GM18519 (cell line): ENCODE measurements at regions not wholly inside any gene's neighbourhood (a gene's known extent, or its start where the extent isn't known, plus 50 kb on each side); places are given as distances from the start of the nearest gene placed in this dataset.

Experiments
- ATAC-seq: cut with Tn5 transposase; IDR thresholded peaks from one replicate; pipeline ENCODE4 v1.9.1; 2021; ENCODE audit warnings: mild to moderate bottlenecking, moderate library complexity; ENCODE audit not compliant: unreplicated experiment, low FRiP score

DNA sequence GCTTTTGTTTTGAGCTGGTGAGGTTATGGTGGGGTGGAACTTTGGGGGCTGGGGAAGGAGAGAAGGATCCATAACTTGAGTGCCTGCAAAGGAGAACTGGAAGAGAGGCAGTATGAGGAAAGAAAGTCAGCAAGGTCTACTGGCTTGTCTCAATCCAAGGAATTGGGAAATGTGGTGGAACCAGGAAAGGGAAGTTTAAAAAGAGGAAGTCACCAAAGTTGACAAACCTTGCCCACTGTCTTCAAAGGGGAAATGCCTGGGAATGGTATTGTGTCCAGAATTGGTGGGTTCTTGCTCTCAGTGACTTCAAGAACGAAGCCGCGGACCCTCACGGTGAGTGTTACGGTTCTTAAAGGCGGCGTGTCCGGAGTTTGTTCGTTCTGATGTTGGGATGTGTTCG, 304.1 kb upstream of the FAM98A start:
- ATAC-seq = no peak

DNA sequence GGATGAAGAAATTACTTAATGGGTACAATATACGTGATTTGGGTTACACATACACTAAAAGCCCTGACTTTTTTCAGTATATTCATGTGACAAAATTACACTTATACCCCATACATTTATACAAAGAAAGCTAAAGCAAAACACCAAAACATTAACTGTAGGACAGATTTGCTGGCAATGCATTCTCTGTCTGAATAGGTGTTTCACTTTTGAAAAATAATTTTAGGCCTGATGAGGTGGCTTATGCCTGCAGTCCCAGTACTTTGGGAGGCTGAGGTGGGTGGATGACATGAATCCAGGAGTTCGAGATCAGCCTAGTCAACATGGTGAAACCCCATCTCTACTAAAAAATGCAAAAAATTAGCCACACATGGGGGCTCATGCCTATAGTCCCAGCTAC, 301.5 kb upstream of the FAM98A start:
- ATAC-seq = no peak

DNA sequence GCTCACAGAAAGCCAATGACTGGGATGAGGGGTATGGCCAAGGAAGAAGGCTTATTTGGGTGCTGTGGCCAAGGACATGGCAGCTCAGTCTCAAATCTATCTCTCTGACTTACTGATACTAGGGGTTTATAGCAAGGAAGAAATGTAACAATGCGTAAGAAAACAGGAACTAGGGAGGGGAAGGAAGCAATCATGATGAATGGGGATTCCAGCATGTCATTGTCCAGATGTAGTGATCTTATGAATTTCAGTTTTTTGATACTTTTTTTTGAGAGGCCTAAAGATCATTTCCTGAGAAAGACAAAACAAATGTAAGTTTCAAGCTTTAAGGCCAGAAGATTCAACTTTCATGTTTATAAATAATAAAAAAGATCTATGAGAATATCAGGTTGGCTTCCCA, 298.6 kb upstream of the FAM98A start:
- ATAC-seq = no peak

DNA sequence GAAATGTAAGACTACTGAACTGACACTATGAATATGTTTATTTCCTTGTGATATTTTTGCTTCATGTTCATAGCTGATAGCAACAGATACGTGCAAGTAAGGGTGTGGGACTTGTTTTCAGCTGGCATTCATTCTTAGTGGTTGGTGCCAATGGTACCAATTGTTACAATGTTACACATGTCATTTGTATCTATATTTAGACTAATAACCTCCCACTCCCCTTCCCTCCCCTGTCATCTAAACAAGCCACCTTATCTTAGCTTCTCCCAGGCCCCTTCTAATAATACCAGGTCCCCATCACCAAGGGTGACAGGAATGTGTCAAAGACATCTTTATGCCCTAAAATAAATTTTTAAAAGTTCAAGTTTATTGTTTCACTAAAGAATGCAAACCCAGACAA, 294.7 kb upstream of the FAM98A start:
- no peak for ATAC-seq

DNA sequence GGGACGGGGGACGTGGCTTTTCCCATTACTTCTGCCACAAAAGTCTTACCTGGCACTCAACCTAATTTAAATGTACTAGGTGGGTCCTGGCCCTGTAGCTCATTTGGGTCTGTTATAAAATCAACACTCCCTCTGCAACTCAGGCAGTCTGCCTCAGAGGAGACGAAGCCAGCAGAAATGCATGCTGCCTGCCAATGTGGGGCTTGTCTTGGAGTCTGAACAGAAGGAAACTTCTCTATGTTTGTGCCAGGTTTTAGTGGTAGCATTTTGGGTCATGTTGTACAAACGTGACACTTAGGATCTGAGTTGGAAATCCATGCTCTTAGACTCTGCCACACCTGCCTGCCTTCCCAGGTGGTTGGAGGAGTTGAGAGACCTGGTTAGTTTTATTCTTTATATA, 292.5 kb upstream of the FAM98A start:
- no peak for ATAC-seq

DNA sequence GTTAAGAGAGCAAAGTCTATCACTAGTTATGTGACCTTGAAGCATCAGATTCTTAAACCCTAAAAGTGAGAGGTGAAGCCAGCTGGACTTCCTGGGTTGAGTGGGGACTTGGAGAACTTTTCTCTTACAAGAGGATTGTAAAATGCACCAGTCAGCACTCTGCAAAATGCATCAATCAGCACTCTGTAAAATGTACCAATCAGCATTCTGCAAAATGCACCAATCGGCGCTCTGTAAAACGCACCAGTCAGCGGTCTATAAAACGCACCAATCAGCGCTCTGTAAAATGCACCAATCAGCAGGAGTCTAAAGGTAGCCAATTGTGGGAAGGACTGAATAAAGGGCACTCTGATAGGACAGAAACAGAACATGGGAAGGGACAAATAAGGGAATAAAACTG, 291.6 kb upstream of the FAM98A start:
- no peak for ATAC-seq

DNA sequence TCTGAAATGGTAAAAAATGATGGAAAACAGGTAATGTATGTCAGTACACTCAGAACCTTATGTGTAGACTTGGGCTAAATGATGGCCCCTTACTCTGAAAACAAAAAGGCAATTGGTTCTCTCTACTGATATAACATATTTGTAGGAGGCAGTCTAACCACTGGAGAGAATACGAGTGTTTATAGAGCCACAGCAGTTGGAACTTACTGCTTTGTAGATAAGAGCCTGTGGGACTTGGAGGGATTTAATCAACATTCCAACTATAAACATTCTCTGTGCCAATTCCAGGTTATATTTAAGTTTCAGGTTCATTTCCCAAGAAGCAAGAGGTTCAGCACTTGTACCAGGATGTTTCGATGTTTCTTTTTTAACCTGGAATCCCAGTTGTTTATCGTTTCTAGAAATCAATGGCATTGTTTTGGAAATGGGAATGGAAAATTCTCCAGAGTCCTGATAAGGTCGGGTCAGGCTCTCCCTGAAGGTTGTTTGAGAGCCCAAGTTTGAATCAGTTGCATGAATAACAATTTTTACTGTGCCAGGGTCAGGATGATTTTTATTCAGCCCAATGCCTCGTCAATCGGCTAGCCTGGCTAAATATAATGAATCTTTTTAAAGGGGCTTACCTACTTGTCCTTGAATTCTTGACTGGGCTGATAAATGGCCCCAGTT, 278.4 kb upstream of the FAM98A start:
- no peak for ATAC-seq

DNA sequence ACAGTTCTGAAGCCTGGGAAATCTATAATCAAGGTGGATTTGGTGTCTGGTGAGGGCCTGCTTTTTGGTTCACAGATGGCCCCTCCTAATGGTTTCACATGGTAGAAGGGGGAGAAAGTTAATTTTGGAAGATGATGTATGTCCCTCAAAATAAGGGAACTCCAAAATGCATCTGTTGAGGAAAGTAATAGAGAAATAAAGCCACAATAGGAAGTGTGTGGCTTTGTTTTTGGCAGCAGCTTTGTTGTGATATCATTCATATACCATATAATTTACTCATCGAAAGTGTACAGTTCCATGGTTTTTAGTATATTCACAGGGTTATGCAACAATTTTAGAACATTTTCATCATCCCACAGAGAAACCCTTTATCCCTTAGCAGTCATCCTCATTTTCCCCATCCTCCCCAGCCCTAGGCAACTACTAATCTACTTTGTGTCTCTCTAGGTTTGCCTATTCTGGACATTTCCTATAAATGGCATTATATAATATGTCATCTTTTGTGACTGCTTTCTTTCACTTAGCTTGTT, 274.0 kb upstream of the FAM98A start:
- no peak for ATAC-seq

DNA sequence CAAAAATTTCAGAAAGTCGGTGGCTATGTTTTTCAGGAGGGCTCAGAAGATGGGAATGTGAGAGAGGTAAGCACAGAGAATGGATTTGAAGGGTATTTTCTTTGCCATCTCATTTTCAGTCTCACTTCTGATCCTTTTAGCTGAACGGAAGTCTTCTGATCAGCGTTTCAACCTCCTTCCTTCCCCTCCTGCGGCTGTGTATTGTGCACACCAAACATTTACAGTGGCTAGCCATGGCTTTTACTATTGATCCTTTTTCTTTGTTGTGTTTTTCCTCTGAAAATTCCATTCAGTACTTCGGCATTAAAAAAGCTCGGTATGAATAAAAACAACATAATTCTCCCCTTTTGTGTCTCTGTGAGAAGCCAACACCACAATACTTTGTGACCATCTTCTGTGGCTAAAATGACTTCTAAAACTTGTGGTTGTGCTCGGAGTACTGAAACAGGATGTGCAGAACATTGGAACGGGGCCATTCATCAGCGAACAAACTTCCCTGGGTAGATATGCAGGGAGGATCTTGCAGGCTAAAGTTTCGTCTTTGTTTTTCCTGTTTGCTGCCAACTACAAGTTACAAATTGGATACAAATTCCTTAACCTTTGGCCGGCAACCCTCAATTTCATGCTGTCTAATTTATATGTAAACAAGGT, 260.8 kb upstream of the FAM98A start:
- peak; percentile 64 for ATAC-seq

DNA sequence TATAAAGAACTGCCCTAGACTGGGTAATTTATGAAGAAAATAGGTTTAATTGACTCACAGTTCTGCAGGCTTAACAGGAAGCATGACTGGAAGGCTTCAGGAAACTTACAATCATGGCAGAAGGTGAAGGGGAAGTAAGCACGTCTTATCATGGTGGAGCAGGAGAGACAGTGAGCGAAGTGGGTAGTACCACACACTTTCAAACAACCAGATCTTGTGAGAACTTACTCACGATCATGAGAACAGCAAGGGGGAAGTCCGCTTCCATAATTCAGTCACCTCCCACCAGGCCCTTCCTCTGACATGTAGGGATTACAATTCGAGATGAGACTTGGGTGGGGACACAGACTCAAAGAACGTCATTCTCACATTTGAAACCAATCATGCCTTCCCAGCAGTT, 260.1 kb upstream of the FAM98A start:
- ATAC-seq = no peak

DNA sequence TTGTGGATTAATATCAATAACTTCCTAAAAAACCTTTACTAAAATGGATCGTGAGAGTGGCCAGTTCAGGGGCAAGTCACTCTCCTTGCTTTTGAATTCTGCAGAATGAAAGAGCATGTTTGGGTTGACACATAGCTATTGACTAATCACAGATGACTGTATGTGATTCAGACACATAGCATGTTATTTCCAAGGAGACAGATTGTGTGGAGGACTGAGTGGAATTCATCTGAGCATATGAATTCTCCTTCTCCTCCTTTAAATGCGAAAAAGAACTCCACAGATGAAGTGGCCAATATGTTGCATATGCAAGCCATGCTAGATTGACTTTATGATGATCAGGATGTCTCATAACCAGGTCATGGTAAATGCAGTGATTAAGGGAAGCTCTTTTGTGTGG, 249.4 kb upstream of the FAM98A start:
- no peak for ATAC-seq

DNA sequence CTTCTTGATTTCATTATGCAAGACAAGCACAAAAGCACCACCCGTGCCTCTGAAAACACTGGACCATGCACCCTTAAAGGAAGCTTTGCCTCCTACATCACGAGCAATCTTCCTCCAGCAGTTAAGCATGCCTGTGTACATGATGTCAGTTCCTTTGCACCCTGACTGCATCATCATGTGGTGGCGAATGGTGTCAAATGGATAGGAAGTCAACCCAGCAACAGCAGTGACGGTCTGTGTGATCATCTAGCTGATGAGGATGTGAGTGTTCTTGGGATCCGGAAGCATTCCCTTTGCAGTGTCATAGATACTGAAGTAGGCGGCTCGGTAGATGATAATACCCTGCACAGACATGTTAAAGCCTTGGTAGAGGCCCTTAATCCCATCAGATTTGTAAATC, 240.7 kb upstream of the FAM98A start:
- ATAC-seq = no peak

DNA sequence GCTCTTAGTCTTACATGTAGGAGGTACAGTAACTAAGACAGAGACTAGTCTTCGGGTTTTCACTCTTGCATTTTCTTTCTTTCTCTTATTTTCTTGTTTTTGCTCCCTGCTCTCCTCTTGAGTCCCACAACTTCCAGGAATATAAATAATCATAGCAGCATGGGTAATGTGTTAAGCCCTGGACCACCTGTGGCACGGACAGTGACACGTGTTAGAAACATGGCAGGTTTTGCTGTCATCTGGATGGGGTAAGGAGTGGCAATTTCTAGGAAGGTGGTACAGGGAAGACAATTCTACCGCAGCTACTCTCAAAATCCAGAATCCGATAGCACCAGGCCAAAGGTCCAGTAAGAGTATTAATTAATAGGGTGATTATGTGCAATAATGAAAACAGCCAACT, 237.5 kb upstream of the FAM98A start:
- no peak for ATAC-seq

DNA sequence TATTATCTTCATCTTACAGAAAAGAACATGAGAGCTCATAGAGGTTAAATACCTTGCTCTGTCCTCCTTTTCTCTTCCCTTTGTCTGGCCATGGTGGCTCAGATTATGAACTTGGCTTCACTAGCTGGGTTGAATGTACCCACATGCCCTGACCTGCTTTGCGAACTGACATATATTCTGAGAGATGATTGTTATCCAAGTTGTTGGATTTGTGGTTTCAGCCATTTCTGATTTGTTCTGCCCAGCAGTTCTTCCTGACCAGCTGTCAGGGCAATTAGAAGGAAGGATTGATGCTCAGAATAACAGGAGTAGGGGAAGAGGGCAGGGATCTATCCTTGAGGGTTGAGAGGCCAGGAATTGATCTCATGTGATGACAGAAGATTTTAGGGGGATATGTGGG, 236.8 kb upstream of the FAM98A start:
- ATAC-seq = no peak

DNA sequence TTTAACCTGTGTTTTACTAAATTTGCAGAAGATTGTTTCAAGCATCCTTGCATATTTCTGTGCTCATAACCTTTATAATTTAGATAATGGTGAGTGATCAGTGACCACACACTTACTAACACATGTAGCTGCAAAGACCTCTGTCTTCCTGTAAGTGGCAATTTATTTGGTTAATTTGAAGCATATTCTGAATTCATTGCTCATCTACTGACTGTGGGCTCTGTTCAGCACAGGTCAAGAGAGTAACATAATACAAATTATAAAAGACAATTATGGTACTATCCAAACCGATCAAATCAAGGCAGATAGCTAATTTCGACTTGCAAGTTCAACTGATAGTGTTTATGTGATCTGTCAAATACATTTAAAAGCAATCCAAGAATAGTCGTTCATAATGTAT, 223.9 kb upstream of the FAM98A start:
- no peak for ATAC-seq

DNA sequence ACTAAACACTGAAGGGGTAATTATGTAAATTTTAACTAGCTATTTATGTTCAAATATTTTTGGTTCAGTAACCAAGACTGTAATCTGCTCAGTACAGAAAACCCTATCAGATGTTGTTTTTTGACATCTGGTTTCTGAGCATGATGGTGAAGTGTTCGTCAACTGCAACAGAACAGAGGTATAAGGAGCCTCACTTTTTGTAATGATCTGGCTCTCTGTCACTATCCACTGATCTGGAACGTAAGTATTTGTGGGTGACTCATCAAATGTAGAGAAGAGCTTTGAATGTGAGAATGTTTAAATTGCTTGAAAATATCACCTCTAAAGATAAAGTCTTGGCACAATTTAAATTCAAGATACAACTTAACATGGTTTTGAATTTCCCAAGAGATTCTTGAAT, 213.6 kb upstream of the FAM98A start:
- ATAC-seq = peak; percentile 49

DNA sequence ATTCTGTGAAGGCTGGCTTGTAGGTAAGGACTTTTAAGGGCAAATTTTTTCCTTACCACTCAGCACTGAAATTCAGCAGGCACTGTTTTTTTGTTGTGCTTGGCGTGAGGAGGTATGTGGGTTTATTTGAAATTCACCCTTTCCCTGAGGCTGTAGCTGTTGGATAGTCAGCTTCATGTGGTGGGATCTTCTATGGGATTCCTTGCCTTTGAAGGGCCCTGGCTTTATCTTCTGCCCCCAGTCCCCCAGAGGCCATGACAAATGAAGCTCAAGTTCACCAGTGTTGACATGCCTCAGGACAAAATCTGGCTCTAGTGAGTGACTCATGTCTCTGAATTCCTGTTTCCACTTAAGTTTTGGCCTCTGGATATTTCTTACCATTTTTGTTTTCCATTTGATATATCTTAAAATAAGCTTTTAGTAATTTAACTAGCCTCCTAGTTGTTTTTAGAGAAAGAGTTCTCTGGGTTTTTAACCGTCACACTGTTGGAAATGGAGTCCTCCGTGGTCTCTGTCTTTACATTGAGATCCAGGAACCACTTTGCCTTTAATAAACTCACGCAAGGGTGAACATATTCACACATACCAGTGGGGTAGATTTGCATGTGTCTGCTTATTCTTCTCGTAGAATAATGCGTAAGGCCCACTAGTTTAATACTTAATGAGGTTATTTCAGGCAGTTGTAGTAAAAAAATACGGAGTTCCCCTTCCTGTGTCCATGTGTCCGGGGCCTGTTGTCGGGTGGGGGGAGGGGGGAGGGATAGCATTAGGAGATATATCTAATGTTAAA, 211.1 kb upstream of the FAM98A start:
- no peak for ATAC-seq

DNA sequence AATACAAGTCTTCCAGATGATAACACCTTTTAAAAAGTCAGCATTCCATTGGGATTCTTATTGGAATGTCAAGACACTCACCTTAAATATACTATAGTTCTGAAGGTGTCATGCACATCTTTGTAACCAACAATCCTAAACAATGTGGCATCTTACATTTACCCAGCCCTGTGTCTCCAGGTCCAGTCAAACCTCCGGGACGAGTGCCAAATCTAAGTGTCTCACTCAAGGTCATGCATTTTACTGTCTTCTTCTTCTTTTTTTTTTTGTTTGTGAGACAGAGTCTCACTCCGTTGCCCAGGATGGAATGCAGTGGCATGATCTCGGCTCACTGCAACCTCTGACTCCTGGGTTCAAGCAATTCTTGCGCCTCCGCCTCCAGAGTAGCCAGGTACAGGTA, 206.9 kb upstream of the FAM98A start:
- no peak for ATAC-seq

DNA sequence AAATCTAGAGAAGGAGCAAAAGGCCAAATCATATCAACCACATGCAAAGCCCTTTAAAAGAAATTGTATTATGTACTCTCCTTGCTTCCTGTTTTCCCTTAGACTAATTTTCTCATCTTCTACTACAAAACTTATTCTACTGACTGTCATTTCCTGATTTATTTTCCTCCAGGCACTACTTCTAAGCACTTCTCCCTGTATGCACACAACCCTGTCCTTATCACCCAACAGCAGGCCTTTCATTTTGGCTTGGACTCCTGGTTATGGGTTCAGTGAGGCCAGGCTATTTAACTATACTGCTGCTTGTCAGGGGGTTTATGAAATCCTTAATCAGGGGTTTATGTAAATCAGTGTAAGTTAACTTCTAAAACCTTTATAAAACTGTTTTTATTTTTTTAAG, 205.1 kb upstream of the FAM98A start:
- no peak for ATAC-seq

DNA sequence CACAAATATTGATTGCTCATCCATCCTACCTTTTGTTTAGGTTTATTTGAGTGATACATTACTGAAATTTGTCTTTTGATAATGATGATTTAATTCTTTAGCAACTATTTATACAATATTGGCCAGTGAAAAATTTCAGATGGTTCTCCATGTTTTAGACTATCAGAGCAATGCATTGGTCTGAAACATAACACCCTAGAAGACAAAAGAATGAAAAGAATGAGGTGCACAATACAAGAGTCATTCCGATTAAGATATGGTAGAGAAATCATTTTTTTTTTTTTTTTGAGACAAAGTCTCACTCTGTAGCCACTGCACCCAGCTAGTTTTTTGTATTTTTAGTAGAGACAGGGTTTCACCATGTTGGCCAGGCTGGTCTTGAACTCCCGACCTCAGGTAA, 197.4 kb upstream of the FAM98A start:
- ATAC-seq = no peak

DNA sequence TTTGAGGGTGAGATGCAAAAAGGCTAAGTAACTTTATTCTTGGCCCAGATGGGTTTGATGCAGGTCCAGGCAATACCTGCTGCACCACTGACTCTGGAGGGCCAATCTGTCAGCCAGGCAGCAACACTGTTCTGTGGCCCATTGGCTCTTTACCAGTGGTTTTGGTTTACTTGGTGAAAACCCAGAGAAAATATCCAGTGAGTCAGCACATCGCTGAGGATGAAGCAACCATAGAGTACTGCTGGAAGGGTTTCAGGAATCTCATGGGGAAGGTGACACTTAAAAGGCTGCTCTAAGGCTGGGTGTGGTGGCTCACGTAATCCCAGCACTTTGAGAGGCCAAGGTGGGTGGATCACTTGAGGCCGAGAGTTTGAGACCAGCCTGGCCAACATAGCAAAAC, 192.5 kb upstream of the FAM98A start:
- ATAC-seq = no peak

DNA sequence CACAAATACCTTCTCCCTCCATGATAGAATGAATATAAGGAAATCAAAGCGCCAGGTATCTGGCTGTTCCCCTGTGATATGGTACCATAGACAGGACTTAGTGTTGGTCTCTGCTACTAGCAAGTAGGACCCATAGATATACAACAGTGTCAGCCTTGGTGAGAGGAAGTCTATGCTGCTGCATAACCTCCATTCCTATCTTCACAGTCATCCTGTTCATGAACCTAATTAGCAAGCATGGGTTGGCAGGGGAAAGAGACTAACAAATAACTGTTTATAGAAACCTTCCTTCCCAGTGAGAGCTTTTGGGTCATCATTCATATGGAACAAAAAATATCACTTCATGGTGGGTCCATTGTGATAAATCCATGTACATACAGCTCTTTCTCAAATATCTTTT, 188.9 kb upstream of the FAM98A start:
- no peak for ATAC-seq
